HepG2 (cell line): ENCODE measurements at regions not wholly inside any gene's neighbourhood (a gene's known extent, or its start where the extent isn't known, plus 50 kb on each side); places are given as distances from the start of the nearest gene placed in this dataset.

Experiments used
- ATAC-seq: fragments of 200-7000 bp; cut with Tn5 transposase; 3 replicates; pipeline ENCODE4 v1.9.1; 2020; ENCODE audit warnings: mild to moderate bottlenecking, moderate library complexity
- BruUV-seq: library from RNA; stranded (reverse); fragments of 400-500 nt; replicated peaks from 2 replicates; lab custom pipeline; 2021; lab: Mats Ljungman, UMichigan
- CTCF ChIA-PET: fragments of 300-600 bp; formaldehyde crosslinking; extraction: SDS; loops from one replicate; lab custom pipeline; 2021; ENCODE audit warnings: low total read pairs, inconsistent platforms, low intra/inter-chr PET ratio; lab: Yijun Ruan, JAX
- POLR2A ChIA-PET: fragments of 350-600 bp; sonication (Branson Sonifier 250); formaldehyde crosslinking; loops from one replicate; lab custom pipeline; 2020; ENCODE audit warnings: antibody characterized with exemption, inconsistent platforms; lab: Yijun Ruan, JAX
- DNase-seq: peaks from one replicate; pipeline ENCODE4 v3.0.0-alpha.2; 2015; ENCODE audit warnings: low spot score
- FAIRE-seq: peaks from 3 replicates; lab custom pipeline; 2011; peaks lifted over from hg19 to GRCh38; lab: Jason Lieb, UNC
- H2AFZ ChIP-seq: one replicate; pipeline ENCODE4 v1.6.1; 2011; ENCODE audit warnings: low read length, inconsistent platforms
- H3K27ac ChIP-seq: fragments of 300-600 bp; 3 replicates; pipeline ENCODE4 v1.8.0; 2011; ENCODE audit warnings: mixed run types, mild to moderate bottlenecking, mixed read lengths, low read length, inconsistent platforms; ENCODE audit not compliant: insufficient read depth; ENCODE audit errors: extremely low read length
- H3K27me3 ChIP-seq, 2 experiments: fragments of 200-600 bp in 1 of 2; 2 replicates in 1 of 2; 3 replicates in 1 of 2; pipeline versions ENCODE4 v1.6.0 to v1.8.0; 2011; ENCODE audit warnings: low read length in 2 of 2, mild to moderate bottlenecking in 2 of 2, moderate library complexity in 2 of 2, inconsistent platforms in 1 of 2; ENCODE audit not compliant: insufficient read depth in 2 of 2, control insufficient read depth in 1 of 2
- H3K36me3 ChIP-seq, 2 experiments: fragments of 200-600 bp in 1 of 2; replicated peaks in 1 of 2; 2 replicates in 1 of 2; 3 replicates in 1 of 2; pipeline versions ENCODE4 v1.5.1 to v1.8.0; 2011; ENCODE audit warnings: low read length in 2 of 2, inconsistent platforms in 1 of 2; ENCODE audit not compliant: insufficient read depth in 2 of 2, control insufficient read depth in 1 of 2
- H3K4me1 ChIP-seq: 2 replicates; pipeline ENCODE4 v1.5.1; 2012; ENCODE audit warnings: low read length, inconsistent platforms; ENCODE audit not compliant: insufficient read depth
- H3K4me2 ChIP-seq: 2 replicates; pipeline ENCODE4 v1.6.0; 2011; ENCODE audit warnings: low read depth, low read length, inconsistent platforms
- H3K4me3 ChIP-seq, 3 experiments: fragments of 200-600 bp in 1 of 3; sonication (generic), shearing (Covaris generic) in 1 of 3; replicated peaks in 1 of 3; 2 replicates each; pipeline ENCODE4 v1.5.1; 2011 to 2016; ENCODE audit warnings: low read length in 3 of 3, inconsistent platforms in 2 of 3, low read depth in 2 of 3, mild to moderate bottlenecking in 2 of 3, control low read depth in 1 of 3, mixed read lengths in 1 of 3; ENCODE audit not compliant: insufficient read depth in 1 of 3
- H3K79me2 ChIP-seq: one replicate; pipeline ENCODE4 v1.6.1; 2011; ENCODE audit warnings: low read length, inconsistent platforms; ENCODE audit not compliant: insufficient read depth
- H3K9ac ChIP-seq: 2 replicates; pipeline ENCODE4 v1.6.0; 2011; ENCODE audit warnings: mild to moderate bottlenecking, low read depth, low read length, inconsistent platforms; ENCODE audit not compliant: insufficient read depth
- H3K9me3 ChIP-seq: 2 replicates; pipeline ENCODE4 v1.5.1; 2012; ENCODE audit warnings: mild to moderate bottlenecking, low read length
- H4K20me1 ChIP-seq: 2 replicates; pipeline ENCODE4 v1.6.0; 2011; ENCODE audit warnings: inconsistent platforms, mild to moderate bottlenecking, low read length, moderate library complexity; ENCODE audit not compliant: insufficient read depth
- HNF4G ChIP-seq, 2 experiments: sonication (generic) in 1 of 2; formaldehyde crosslinking in 1 of 2; IDR thresholded peaks; 2 replicates each; pipeline versions ENCODE4 v1.4.0 to v1.6.1; 2011 to 2020; ENCODE audit warnings: borderline replicate concordance in 2 of 2, low read depth in 2 of 2, mild to moderate bottlenecking in 2 of 2, low read length in 1 of 2, missing genetic modification reagents in 1 of 2, moderate library complexity in 1 of 2
- HNRNPH1 ChIP-seq: fragments of 200-400 bp; formaldehyde crosslinking; optimal IDR thresholded peaks from 2 replicates; pipeline ENCODE3; 2017; ENCODE audit warnings: mild to moderate bottlenecking, low read depth, low read length
- KDM2A ChIP-seq: sonication (generic); formaldehyde crosslinking; IDR thresholded peaks from 2 replicates; pipeline ENCODE4 v1.4.0; 2020; ENCODE audit warnings: low read depth, missing genetic modification reagents, borderline replicate concordance
- KDM5B ChIP-seq: sonication (generic); formaldehyde crosslinking; IDR thresholded peaks from 2 replicates; pipeline ENCODE4 v1.4.0; 2020; ENCODE audit warnings: missing genetic modification reagents, mild to moderate bottlenecking, borderline replicate concordance
- NR2F1 ChIP-seq, 2 experiments: fragments of 450-650 bp in 1 of 2; formaldehyde crosslinking in 1 of 2; IDR thresholded peaks; 2 replicates each; pipeline versions ENCODE4 v1.5.0 to v1.6.1; 2016 to 2020; ENCODE audit warnings: mild to moderate bottlenecking in 1 of 2, missing compliant biosample characterization in 1 of 2, missing genetic modification reagents in 1 of 2, moderate library complexity in 1 of 2
- PHF8 ChIP-seq: sonication (generic); formaldehyde crosslinking; IDR thresholded peaks from 2 replicates; pipeline ENCODE4 v1.5.0; 2020; ENCODE audit warnings: missing genetic modification reagents
- ZFP62 ChIP-seq: sonication (generic); formaldehyde crosslinking; IDR thresholded peaks from 2 replicates; pipeline ENCODE4 v1.4.0; 2020; ENCODE audit warnings: missing genetic modification reagents
- ZNF121 ChIP-seq: sonication (generic); formaldehyde crosslinking; IDR thresholded peaks from 2 replicates; pipeline ENCODE4 v1.5.0; 2020; ENCODE audit warnings: mild to moderate bottlenecking, missing genetic modification reagents
- ZNF256 ChIP-seq: sonication (generic); formaldehyde crosslinking; conservative IDR thresholded peaks from 2 replicates; pipeline ENCODE4 v1.4.0; 2020; ENCODE audit warnings: missing genetic modification reagents
- ZNF282 ChIP-seq: fragments of 450-650 bp; IDR thresholded peaks from 2 replicates; pipeline ENCODE4 v1.6.1; 2018; ENCODE audit not compliant: partially characterized antibody
- ZNF766 ChIP-seq: sonication (generic); formaldehyde crosslinking; IDR thresholded peaks from 2 replicates; pipeline ENCODE4 v1.5.0; 2020; ENCODE audit warnings: missing genetic modification reagents, borderline replicate concordance
- WGBS: methylation state at CpG from one replicate; pipeline ENCODE4 v1.1.6; 2017; ENCODE audit warnings: low lambda C conversion rate; 5-methylcytosine and 5-hydroxymethylcytosine counted together
- in situ Hi-C: cut with HindIII; loops from 2 replicates; pipeline ENCODE4 v1.10.0; 2017; ENCODE audit warnings: low pct_unique_long_range_greater_than_20kb; ENCODE audit not compliant: extremely low pct_ligation_motif_present
- intact Hi-C: fragments of 100-400 bp; cut with micrococcal nuclease; formaldehyde crosslinking; loops from one replicate; pipeline ENCODE4 v1.10.0; 2022; ENCODE audit not compliant: unreplicated experiment
- TF ChIP-seq, protein P1 (sequence below): sonication (generic); formaldehyde crosslinking; IDR thresholded peaks from 2 replicates; pipeline ENCODE4 v1.5.1; 2020; ENCODE audit warnings: mild to moderate bottlenecking, missing genetic modification reagents, borderline replicate concordance
- TF ChIP-seq, protein P2 (sequence below): sonication (generic); formaldehyde crosslinking; IDR thresholded peaks from 2 replicates; pipeline ENCODE4 v1.4.0; 2020; ENCODE audit warnings: missing genetic modification reagents, borderline replicate concordance
- TF ChIP-seq, protein P3 (sequence below): IDR thresholded peaks from 2 replicates; pipeline ENCODE4 v1.6.1; 2016; ENCODE audit warnings: low read depth, missing genetic modification reagents, missing compliant biosample characterization
- TF ChIP-seq, protein P4 (sequence below): sonication (generic); formaldehyde crosslinking; IDR thresholded peaks from 2 replicates; pipeline ENCODE4 v1.5.0; 2020; ENCODE audit warnings: missing genetic modification reagents

DNA sequence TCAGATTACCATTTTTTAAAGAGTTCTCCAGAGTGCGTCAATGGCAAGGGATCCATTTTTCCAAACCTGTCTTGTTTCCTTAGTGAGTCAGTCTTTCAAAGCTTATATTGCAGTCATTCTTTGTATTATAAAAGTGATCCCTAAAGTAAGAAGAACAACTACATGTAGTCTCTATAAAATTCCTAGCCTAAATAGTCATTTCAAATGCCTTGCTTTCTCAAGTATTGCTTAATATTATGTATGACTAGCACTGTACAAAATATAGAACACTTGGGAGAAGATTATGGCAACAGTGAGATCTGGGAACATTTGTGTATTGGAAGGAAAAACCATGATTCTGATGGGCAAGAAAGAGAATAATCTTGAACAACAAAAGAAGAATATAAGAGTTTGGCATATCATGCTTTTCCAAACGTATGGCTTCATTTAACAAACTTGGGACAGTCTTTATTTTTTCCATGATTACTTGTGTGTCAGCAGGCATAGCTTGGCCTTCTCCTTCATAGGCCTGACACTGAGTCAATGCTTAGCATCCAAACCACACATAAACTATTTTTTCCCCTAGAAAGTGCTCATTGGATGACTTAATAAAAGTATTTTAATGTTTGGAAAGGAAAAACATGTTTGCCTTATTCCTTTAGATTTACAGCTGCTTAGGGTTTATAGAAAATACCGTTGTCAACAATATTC lies 547.4 kb downstream of the LTN1 start:
- WGBS, result 17% methylated on average over 3 of the region's 3 CpGs
- Histone ChIP-seq H3K9me3 (peaks cover 89% of the 10 kb centered on the region), H3K4me3 (no peak overlapping the region), H3K4me2 (no peak overlapping the region), H2AFZ (no peak overlapping the region), H3K4me1 (no peaks in the 10 kb centered on the region), H3K27ac (no peak overlapping the region), H3K36me3 (no peaks in the 10 kb centered on the region), H3K9ac (no peak overlapping the region), H3K27me3 (no peaks in the 10 kb centered on the region), H3K79me2 (no peaks in the 10 kb centered on the region), H4K20me1 (no peaks in the 10 kb centered on the region)
- CTCF ChIA-PET, result no interaction called here
- no peak for FAIRE-seq
- intact Hi-C loops (no loop called here), in situ Hi-C loops (no loop called here)
- BruUV-seq, result no TSS peak
- POLR2A ChIA-PET, result no interaction called here
- no peak for ATAC-seq
- no peak for DNase-seq
- no peak for TF ChIP-seq NR2F1 (CRISPR knock-in tag; IDR thresholded peaks at IDR 0.05)
- no peak for TF ChIP-seq PHF8 (CRISPR knock-in tag)
- TF ChIP-seq, protein P1, sequence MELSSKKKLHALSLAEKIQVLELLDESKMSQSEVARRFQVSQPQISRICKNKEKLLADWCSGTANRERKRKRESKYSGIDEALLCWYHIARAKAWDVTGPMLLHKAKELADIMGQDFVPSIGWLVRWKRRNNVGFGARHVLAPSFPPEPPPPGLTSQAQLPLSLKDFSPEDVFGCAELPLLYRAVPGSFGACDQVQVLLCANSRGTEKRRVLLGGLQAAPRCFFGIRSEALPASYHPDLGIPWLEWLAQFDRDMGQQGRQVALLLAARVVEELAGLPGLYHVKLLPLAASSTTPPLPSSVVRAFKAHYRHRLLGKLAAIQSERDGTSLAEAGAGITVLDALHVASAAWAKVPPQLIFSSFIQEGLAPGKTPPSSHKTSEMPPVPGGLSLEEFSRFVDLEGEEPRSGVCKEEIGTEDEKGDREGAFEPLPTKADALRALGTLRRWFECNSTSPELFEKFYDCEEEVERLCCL, result no peak
- TF ChIP-seq, protein P2, sequence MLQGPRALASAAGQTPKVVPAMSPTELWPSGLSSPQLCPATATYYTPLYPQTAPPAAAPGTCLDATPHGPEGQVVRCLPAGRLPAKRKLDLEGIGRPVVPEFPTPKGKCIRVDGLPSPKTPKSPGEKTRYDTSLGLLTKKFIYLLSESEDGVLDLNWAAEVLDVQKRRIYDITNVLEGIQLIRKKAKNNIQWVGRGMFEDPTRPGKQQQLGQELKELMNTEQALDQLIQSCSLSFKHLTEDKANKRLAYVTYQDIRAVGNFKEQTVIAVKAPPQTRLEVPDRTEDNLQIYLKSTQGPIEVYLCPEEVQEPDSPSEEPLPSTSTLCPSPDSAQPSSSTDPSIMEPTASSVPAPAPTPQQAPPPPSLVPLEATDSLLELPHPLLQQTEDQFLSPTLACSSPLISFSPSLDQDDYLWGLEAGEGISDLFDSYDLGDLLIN (CRISPR knock-in tag), result no peak
- no peak for TF ChIP-seq HNRNPH1
- TF ChIP-seq HNF4G (IDR thresholded peaks at IDR 0.05; ENCODE audit: borderline replicate concordance, low read depth, low read length), result no peak
- no peak for TF ChIP-seq HNF4G (CRISPR knock-in tag; IDR thresholded peaks at IDR 0.05; ENCODE audit: borderline replicate concordance, low read depth)
- no peak for TF ChIP-seq ZNF282
- TF ChIP-seq, protein P3, sequence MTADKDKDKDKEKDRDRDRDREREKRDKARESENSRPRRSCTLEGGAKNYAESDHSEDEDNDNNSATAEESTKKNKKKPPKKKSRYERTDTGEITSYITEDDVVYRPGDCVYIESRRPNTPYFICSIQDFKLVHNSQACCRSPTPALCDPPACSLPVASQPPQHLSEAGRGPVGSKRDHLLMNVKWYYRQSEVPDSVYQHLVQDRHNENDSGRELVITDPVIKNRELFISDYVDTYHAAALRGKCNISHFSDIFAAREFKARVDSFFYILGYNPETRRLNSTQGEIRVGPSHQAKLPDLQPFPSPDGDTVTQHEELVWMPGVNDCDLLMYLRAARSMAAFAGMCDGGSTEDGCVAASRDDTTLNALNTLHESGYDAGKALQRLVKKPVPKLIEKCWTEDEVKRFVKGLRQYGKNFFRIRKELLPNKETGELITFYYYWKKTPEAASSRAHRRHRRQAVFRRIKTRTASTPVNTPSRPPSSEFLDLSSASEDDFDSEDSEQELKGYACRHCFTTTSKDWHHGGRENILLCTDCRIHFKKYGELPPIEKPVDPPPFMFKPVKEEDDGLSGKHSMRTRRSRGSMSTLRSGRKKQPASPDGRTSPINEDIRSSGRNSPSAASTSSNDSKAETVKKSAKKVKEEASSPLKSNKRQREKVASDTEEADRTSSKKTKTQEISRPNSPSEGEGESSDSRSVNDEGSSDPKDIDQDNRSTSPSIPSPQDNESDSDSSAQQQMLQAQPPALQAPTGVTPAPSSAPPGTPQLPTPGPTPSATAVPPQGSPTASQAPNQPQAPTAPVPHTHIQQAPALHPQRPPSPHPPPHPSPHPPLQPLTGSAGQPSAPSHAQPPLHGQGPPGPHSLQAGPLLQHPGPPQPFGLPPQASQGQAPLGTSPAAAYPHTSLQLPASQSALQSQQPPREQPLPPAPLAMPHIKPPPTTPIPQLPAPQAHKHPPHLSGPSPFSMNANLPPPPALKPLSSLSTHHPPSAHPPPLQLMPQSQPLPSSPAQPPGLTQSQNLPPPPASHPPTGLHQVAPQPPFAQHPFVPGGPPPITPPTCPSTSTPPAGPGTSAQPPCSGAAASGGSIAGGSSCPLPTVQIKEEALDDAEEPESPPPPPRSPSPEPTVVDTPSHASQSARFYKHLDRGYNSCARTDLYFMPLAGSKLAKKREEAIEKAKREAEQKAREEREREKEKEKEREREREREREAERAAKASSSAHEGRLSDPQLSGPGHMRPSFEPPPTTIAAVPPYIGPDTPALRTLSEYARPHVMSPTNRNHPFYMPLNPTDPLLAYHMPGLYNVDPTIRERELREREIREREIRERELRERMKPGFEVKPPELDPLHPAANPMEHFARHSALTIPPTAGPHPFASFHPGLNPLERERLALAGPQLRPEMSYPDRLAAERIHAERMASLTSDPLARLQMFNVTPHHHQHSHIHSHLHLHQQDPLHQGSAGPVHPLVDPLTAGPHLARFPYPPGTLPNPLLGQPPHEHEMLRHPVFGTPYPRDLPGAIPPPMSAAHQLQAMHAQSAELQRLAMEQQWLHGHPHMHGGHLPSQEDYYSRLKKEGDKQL (CRISPR knock-in tag), result no peak
- no peak for TF ChIP-seq ZFP62
- no peak for TF ChIP-seq ZNF121
- TF ChIP-seq KDM2A, result no peak
- TF ChIP-seq ZNF256 (CRISPR knock-in tag), result no peak
- TF ChIP-seq ZNF766 (CRISPR knock-in tag), result no peak
- TF ChIP-seq, protein P4, sequence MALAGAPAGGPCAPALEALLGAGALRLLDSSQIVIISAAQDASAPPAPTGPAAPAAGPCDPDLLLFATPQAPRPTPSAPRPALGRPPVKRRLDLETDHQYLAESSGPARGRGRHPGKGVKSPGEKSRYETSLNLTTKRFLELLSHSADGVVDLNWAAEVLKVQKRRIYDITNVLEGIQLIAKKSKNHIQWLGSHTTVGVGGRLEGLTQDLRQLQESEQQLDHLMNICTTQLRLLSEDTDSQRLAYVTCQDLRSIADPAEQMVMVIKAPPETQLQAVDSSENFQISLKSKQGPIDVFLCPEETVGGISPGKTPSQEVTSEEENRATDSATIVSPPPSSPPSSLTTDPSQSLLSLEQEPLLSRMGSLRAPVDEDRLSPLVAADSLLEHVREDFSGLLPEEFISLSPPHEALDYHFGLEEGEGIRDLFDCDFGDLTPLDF, result no peak
- no peak for TF ChIP-seq KDM5B (CRISPR knock-in tag)
